HG02970 (cell line): ENCODE measurements at regions not wholly inside any gene's neighbourhood (a gene's known extent, or its start where the extent isn't known, plus 50 kb on each side); places are given as distances from the start of the nearest gene placed in this dataset.

Experiments
- ATAC-seq: cut with Tn5 transposase; IDR thresholded peaks from one replicate; pipeline ENCODE4 v1.9.1; 2021; ENCODE audit warnings: mild to moderate bottlenecking, moderate library complexity, moderate number of reproducible peaks; ENCODE audit not compliant: unreplicated experiment, low FRiP score

GRCh38 chr5:159735036-159735435 is 181.2 kb upstream of the ADRA1B start:
- no peak for ATAC-seq

DNA sequence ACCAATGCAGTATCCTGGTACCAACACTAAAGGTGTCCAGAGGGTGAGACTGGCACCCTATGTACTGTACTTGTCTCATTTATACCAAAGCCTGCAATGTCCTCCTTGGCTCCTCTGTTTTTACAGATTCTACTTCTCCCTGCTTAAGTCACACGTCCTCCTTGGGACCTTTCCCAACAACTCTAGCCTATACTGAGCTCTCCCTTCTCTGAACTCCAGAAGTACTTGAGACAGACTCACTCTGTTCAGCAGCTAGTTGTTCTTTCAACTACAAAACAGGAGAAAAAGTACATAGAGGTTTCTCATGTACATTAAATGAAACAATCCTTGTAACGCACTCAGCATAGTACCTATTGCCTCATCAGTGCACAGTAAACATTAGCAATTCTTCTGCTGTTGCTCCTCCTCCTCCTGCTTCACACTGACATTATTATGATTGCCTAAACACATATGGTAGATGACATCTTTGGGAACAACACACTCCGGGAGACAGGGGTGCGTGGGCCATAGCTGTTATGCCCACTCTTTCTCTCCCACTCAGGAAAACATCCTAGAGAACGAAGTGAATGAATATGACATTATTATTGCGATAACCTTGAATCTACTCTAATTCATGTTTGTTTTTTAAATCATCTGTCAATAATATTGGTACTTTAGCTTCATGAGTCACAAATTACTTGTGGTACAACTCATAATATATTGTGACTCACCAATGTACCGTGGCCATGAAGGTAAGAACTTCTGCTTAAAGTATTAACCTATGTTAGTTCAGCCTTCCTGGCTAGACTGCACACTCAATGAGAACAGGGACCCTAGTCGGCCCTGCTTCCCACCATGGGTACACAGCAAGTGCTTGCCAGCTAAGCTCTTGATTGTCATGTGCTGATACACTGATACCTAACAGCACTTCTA is 180.3 kb upstream of the ADRA1B start:
- ATAC-seq, result no peak

GRCh38 chr5:159736844-159737243 is 179.4 kb upstream of the ADRA1B start:
- ATAC-seq, result no peak

- no peak for ATAC-seq
These were observed 179.0 kb upstream of the ADRA1B start for GRCh38 chr5:159737263-159737662.

DNA sequence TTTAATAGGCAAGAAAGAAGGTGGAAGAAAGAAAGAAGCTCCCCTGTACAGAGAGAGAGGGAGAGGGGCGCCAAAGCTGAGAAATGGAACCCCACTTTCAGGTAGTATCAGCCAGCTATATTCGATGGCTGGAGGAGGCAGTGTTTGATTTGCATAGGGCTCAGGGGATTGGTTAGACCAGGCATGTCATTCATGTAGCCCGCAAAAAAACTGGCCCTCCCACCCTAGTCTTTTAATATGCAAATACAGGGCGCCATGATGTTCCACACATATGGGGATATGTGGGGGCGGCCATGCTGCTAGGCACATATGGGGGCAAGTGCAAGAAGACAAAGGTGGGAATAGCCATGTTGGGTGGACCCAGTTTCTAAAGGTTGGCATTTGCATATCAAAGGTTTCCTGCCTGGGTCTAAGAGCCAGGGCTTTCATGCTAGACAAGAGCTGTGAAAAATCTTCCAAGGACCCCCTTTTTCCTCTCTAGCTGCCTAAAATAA is 174.4 kb upstream of the ADRA1B start:
- ATAC-seq, result no peak

DNA sequence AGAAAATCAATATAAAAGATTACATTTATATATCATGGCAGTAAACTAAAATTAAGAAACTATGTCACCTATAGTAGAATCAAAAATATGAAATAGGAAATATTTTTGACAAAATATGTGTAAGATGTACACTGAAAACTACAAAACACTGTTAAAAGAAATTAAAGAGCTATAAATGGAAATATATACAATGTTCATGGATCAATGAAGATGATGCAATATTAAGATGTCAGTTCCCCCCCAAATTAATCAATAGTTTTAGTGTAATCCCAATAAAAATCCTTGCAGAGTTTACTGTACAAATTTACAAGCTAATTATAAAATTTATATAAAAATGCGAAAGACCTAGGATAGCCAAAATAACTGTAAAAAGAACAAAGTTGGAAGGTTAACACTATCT is 173.0 kb upstream of the ADRA1B start:
- ATAC-seq, result no peak

- no peak for ATAC-seq
These were observed 169.6 kb upstream of the ADRA1B start for GRCh38 chr5:159746707-159747106.

- ATAC-seq, result no peak
These were observed 167.1 kb upstream of the ADRA1B start for GRCh38 chr5:159749146-159749545.

- ATAC-seq, result no peak
These were observed 166.1 kb upstream of the ADRA1B start for GRCh38 chr5:159750226-159750625.

- ATAC-seq, result no peak
These were observed 164.8 kb upstream of the ADRA1B start for GRCh38 chr5:159751459-159751858.

DNA sequence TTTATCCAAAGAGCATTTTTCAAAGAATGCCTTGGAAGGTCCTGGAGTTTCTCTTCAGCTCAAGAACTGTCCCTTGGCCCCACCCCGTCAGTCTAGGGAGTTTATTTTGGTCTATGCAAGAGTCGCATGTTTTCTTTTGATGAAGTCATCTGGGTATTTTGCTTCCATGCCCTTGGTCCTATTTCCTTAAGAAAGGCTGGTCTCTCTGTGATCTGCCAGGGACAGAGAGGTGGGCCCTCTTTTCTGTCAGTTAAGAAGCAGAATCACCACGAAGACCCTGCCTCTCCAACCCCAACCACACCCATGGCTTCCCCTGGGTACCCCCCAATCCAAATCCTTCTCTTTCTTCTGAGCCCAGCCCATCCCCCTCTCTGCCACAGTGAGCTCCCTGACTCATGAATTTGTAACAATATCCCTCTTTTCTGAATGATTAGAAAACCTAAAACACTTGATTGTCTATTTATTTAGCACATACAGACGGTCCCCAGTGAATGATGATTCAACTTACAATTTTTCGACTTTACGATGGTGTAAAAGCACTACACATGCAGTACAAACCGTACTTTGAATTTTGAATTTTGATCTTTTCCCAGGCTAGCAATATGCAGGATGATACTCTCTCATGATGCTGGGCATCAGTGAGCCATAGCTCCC is 163.5 kb upstream of the ADRA1B start:
- ATAC-seq, result no peak

GRCh38 chr5:159758189-159758588 is 158.1 kb upstream of the ADRA1B start:
- no peak for ATAC-seq

- ATAC-seq, result no peak
These were observed 156.4 kb upstream of the ADRA1B start for GRCh38 chr5:159759791-159760290.

- no peak for ATAC-seq
These were observed 153.4 kb upstream of the ADRA1B start for GRCh38 chr5:159762921-159763320.

GRCh38 chr5:159763562-159763961 is 152.7 kb upstream of the ADRA1B start:
- no peak for ATAC-seq

GRCh38 chr5:159764283-159765134 is 151.8 kb upstream of the ADRA1B start:
- ATAC-seq, result no peak

DNA sequence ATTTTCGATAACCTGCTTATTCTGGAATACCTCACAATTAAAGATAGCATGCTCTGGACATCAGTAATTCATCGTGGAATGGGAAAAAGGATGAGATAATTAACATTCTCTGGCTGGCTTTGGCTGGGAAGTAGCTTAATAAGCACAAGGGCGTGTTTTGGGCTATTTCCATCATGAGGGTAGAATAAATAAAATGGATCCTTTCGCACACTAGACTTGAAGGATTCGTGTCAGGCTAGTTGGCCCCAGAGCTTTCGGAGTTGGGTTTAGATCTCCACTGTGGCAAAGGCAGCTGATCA is 151.2 kb upstream of the ADRA1B start:
- no peak for ATAC-seq

DNA sequence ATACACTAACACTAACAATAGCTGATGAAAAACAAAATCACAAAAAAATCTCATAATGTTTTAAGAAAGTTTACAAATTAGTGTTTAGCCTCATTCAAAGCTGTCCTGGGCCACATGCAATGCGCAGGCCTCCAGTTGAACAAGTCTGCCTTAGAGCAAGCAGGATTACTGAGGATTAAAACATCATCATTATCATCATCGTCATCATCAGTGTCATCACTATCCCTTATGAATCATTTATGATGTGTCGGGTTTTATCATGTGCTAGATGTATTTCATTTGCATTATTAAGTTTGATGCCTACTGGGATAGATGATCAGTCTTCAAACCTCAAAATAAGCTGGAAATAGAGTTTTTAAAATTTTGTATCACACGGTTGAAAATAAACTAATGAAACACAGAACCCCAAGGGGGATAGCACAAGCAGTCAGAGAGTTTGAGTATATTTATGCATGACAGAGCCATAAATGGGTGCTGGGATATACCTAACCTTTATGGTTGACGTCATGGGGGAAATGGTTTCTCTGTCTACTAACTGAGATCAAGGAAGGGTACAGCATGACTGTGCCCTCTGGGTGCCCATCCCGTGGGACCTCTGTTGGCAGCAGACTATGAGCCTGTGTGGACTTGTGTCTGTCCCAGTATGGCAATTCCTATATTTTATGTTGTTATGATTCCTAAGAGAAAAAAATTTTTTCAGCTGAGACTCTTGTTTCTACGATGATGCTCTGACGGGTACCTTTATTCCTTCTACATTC is 150.3 kb upstream of the ADRA1B start:
- no peak for ATAC-seq

DNA sequence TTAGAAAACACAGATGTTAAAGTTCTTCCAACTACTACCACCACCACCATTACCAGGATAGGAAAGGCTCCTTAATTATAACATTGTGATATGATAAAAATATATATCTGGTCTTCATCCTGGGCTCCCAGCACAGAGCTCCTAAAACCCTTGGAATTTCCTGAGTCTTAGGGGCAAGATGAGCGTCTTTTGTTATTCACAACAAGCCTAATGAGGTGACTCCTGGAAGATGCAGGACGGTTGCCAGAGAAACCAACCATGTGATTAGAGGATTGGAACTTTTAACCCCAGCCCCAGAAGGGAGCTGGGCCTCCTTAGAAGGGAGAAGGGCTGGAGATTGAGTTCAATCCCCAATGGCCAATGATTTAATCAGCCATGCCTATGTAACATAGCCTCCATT is 148.0 kb upstream of the ADRA1B start:
- no peak for ATAC-seq

DNA sequence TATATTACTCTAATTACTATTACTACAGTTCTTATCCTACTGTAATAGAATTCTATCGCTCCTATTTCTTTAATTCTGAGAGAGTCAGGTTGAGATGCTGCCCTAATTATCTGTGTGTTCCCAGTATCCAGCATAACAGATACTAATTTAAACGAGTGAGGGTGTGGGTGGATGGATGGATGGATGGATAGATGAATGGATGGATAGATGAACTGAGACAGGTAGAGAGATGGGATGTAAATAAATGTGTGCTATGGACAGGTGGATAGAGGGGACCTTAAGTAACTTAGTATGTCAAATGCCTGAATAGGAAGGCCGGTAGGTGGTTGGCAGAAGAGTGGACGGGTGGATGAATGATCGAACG is 143.6 kb upstream of the ADRA1B start:
- no peak for ATAC-seq
